ENCODE measurements at regions not wholly inside any gene's neighbourhood (a gene's known extent, or its start where the extent isn't known, plus 50 kb on each side); places are given as distances from the start of the nearest gene placed in this dataset.
"Not testable (repeated sequence)": the region's sequence is repeated elsewhere in the genome, so short reads cannot be mapped to it uniquely, and the experiment has no call there.

DNA sequence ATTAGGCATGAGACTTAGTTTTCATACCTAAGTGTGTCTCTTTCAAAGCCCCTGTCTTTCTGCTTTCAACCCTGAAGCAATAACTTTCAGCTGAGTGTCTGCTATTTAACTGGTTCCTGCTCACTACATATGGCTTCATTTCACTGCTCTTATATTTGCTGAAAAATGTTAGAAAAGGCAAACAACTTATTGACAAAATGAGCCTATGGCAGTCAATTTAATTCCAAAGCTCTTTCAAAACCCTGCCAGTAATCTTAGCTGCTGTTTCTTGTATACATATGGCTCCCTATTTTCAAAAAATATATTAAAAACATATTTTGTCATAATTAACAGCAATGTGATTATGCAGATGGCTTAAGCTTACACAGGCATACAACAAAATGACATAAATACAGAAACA lies 334.1 kb upstream of the MGAT4C start:
- TF ChIP-seq, protein P1, sequence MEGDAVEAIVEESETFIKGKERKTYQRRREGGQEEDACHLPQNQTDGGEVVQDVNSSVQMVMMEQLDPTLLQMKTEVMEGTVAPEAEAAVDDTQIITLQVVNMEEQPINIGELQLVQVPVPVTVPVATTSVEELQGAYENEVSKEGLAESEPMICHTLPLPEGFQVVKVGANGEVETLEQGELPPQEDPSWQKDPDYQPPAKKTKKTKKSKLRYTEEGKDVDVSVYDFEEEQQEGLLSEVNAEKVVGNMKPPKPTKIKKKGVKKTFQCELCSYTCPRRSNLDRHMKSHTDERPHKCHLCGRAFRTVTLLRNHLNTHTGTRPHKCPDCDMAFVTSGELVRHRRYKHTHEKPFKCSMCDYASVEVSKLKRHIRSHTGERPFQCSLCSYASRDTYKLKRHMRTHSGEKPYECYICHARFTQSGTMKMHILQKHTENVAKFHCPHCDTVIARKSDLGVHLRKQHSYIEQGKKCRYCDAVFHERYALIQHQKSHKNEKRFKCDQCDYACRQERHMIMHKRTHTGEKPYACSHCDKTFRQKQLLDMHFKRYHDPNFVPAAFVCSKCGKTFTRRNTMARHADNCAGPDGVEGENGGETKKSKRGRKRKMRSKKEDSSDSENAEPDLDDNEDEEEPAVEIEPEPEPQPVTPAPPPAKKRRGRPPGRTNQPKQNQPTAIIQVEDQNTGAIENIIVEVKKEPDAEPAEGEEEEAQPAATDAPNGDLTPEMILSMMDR (IDR thresholded peaks at IDR 0.05; ENCODE audit: low read depth, low read length, poor library complexity, severe bottlenecking) = no peak
- TF ChIP-seq EZH2phosphoT487 (IDR thresholded peaks at IDR 0.05; ENCODE audit: borderline replicate concordance, low read length) = no peak
- no peak overlapping the region for H3K4me3 ChIP-seq (ENCODE audit: low read length)
- H3K9me3 ChIP-seq (ENCODE audit: control insufficient read depth, insufficient read depth, low read length) = no peaks in the 10 kb centered on the region
- no peak overlapping the region for H3K4me2 ChIP-seq (ENCODE audit: low read length)
- H3F3A ChIP-seq (ENCODE audit: control insufficient read depth, insufficient read depth) = no peaks in the 10 kb centered on the region
- no peaks in the 10 kb centered on the region for H3K4me1 ChIP-seq (ENCODE audit: control insufficient read depth, low read length)
- no peak overlapping the region for H3K27ac ChIP-seq (ENCODE audit: low read depth, low read length)
- no peaks in the 10 kb centered on the region for H4K20me1 ChIP-seq (ENCODE audit: control insufficient read depth, insufficient read depth, low read depth, low read length)
- H3K27me3 ChIP-seq (ENCODE audit: control insufficient read depth, low read length) = no peaks in the 10 kb centered on the region
- H3K79me2 ChIP-seq (ENCODE audit: control insufficient read depth, low read length) = no peaks in the 10 kb centered on the region
- no peaks in the 10 kb centered on the region for H3K36me3 ChIP-seq (ENCODE audit: control insufficient read depth, low read length)
- H3K9me2 ChIP-seq (replicated peaks; ENCODE audit: control insufficient read depth, low read length) = no peaks in the 10 kb centered on the region

- Histone ChIP-seq H4K20me1 (ENCODE audit: control insufficient read depth, insufficient read depth, low read depth, low read length) (no peaks in the 10 kb centered on the region), H3K4me1 (ENCODE audit: control insufficient read depth, low read length) (no peaks in the 10 kb centered on the region), H3F3A (ENCODE audit: control insufficient read depth, insufficient read depth) (no peaks in the 10 kb centered on the region), H3K27me3 (ENCODE audit: control insufficient read depth, low read length) (no peaks in the 10 kb centered on the region), H3K79me2 (ENCODE audit: control insufficient read depth, low read length) (no peaks in the 10 kb centered on the region), H3K4me2 (ENCODE audit: low read length) (no peak overlapping the region), H3K9me3 (ENCODE audit: control insufficient read depth, insufficient read depth, low read length) (no peaks in the 10 kb centered on the region), H3K36me3 (ENCODE audit: control insufficient read depth, low read length) (no peaks in the 10 kb centered on the region), H3K27ac (ENCODE audit: low read depth, low read length) (no peak overlapping the region), H3K4me3 (ENCODE audit: low read length) (no peak overlapping the region), H3K9me2 (replicated peaks; ENCODE audit: control insufficient read depth, low read length) (no peaks in the 10 kb centered on the region)
- TF ChIP-seq, protein P1 (IDR thresholded peaks at IDR 0.05; ENCODE audit: low read depth, low read length, poor library complexity, severe bottlenecking) = no peak
- TF ChIP-seq EZH2phosphoT487 (IDR thresholded peaks at IDR 0.05; ENCODE audit: borderline replicate concordance, low read length) = no peak
These were observed 318.0 kb upstream of the MGAT4C start for GRCh38 chr12:86574143-86574542.

- Histone ChIP-seq H3K9me2 (replicated peaks; ENCODE audit: control insufficient read depth, low read length) (no peaks in the 10 kb centered on the region), H4K20me1 (ENCODE audit: control insufficient read depth, insufficient read depth, low read depth, low read length) (no peaks in the 10 kb centered on the region), H3K36me3 (ENCODE audit: control insufficient read depth, low read length) (no peaks in the 10 kb centered on the region), H3K4me1 (ENCODE audit: control insufficient read depth, low read length) (no peaks in the 10 kb centered on the region), H3F3A (ENCODE audit: control insufficient read depth, insufficient read depth) (no peaks in the 10 kb centered on the region), H3K27me3 (ENCODE audit: control insufficient read depth, low read length) (no peaks in the 10 kb centered on the region), H3K79me2 (ENCODE audit: control insufficient read depth, low read length) (no peaks in the 10 kb centered on the region), H3K4me2 (ENCODE audit: low read length) (no peak overlapping the region), H3K27ac (ENCODE audit: low read depth, low read length) (no peak overlapping the region), H3K9me3 (ENCODE audit: control insufficient read depth, insufficient read depth, low read length) (no peaks in the 10 kb centered on the region), H3K4me3 (ENCODE audit: low read length) (no peak overlapping the region)
- TF ChIP-seq EZH2phosphoT487 (IDR thresholded peaks at IDR 0.05; ENCODE audit: borderline replicate concordance, low read length) = no peak
- TF ChIP-seq, protein P1 (IDR thresholded peaks at IDR 0.05; ENCODE audit: low read depth, low read length, poor library complexity, severe bottlenecking) = no peak
These were observed 316.3 kb upstream of the MGAT4C start for GRCh38 chr12:86572455-86572854.

GRCh38 chr12:86565038-86565437 lies 308.8 kb upstream of the MGAT4C start:
- Histone ChIP-seq H3K4me3 (ENCODE audit: low read length) (no peak overlapping the region), H3K9me3 (ENCODE audit: control insufficient read depth, insufficient read depth, low read length) (peaks cover 5% of the 10 kb centered on the region; the same call in 1 of the 2 replicates), H3K36me3 (ENCODE audit: control insufficient read depth, low read length) (no peaks in the 10 kb centered on the region), H3K79me2 (ENCODE audit: control insufficient read depth, low read length) (no peaks in the 10 kb centered on the region), H4K20me1 (ENCODE audit: control insufficient read depth, insufficient read depth, low read depth, low read length) (no peaks in the 10 kb centered on the region), H3K4me1 (ENCODE audit: control insufficient read depth, low read length) (no peaks in the 10 kb centered on the region), H3K27me3 (ENCODE audit: control insufficient read depth, low read length) (no peaks in the 10 kb centered on the region), H3K9me2 (replicated peaks; ENCODE audit: control insufficient read depth, low read length) (no peaks in the 10 kb centered on the region), H3F3A (ENCODE audit: control insufficient read depth, insufficient read depth) (no peaks in the 10 kb centered on the region), H3K27ac (ENCODE audit: low read depth, low read length) (no peak overlapping the region), H3K4me2 (ENCODE audit: low read length) (no peak overlapping the region)
- no peak for TF ChIP-seq EZH2phosphoT487 (IDR thresholded peaks at IDR 0.05; ENCODE audit: borderline replicate concordance, low read length)
- TF ChIP-seq, protein P1 (IDR thresholded peaks at IDR 0.05; ENCODE audit: low read depth, low read length, poor library complexity, severe bottlenecking) = no peak

DNA sequence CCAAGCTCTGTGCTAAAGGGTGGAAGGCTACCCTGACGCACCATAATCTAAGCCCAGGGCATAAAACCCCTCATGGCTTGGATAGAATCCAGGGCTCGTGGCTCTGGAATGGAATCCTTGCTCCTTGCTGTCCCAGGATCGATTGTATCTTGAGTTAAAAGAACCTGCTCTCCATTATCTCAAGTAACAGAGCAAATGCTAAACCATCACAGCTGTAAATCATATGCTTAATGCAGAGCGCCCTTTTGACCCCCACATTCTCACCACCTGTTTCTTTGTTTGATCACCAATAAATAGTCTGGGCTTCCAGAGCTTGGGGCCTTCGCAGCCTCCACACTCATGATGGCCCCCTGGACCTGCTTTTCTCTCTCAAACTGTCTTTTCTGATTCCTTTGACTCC lies 299.3 kb upstream of the MGAT4C start:
- not testable (repeated sequence) for H3F3A ChIP-seq (ENCODE audit: control insufficient read depth, insufficient read depth); H4K20me1 ChIP-seq (ENCODE audit: control insufficient read depth, insufficient read depth, low read depth, low read length); H3K36me3 ChIP-seq (ENCODE audit: control insufficient read depth, low read length); H3K4me1 ChIP-seq (ENCODE audit: control insufficient read depth, low read length); H3K79me2 ChIP-seq (ENCODE audit: control insufficient read depth, low read length); H3K9me3 ChIP-seq (ENCODE audit: control insufficient read depth, insufficient read depth, low read length); H3K4me3 ChIP-seq (ENCODE audit: low read length); H3K4me2 ChIP-seq (ENCODE audit: low read length); H3K27ac ChIP-seq (ENCODE audit: low read depth, low read length); H3K27me3 ChIP-seq (ENCODE audit: control insufficient read depth, low read length); H3K9me2 ChIP-seq (replicated peaks; ENCODE audit: control insufficient read depth, low read length)

Data from DOHH2 (cell line).